K562 (cell line): ENCODE measurements at regions not wholly inside any gene's neighbourhood (a gene's known extent, or its start where the extent isn't known, plus 50 kb on each side); places are given as distances from the start of the nearest gene placed in this dataset.

Experiments
- ATAC-seq: fragments of 200-7000 bp; cut with Tn5 transposase; 3 replicates; pipeline ENCODE4 v1.9.1; 2020; ENCODE audit warnings: moderate library complexity
- BruUV-seq: library from RNA; stranded (reverse); fragments of 400-500 nt; replicated peaks from 2 replicates; lab custom pipeline; 2021; lab: Mats Ljungman, UMichigan
- CTCF ChIA-PET: fragments of 300-600 bp; formaldehyde crosslinking; extraction: SDS; loops from one replicate; lab custom pipeline; 2021; ENCODE audit warnings: low intra/inter-chr PET ratio; lab: Yijun Ruan, JAX
- POLR2A ChIA-PET: fragments of 300-600, 350-650 bp; sonication (Branson Sonifier 250); formaldehyde crosslinking; extraction: SDS; loops from one replicate; lab custom pipeline; 2021; ENCODE audit warnings: antibody characterized with exemption, inconsistent platforms; lab: Yijun Ruan, JAX
- DNase-seq, 4 experiments: peaks; one replicate each; pipeline versions ENCODE4 v3.0.0 to v3.0.0-alpha.2; 2011 to 2018; ENCODE audit warnings: low spot score in 3 of 4, mixed read lengths in 3 of 4; ENCODE audit errors: extremely low read depth in 1 of 4
- FAIRE-seq: peaks from 2 replicates; lab custom pipeline; 2011; peaks lifted over from hg19 to GRCh38; lab: Jason Lieb, UNC
- H2AFZ ChIP-seq: 2 replicates; pipeline ENCODE4 v1.6.0; 2011; ENCODE audit warnings: low read depth, low read length, control low read depth, inconsistent platforms
- H3K27ac ChIP-seq: fragments of 200-600 bp; 3 replicates; pipeline ENCODE4 v1.8.0; 2011; ENCODE audit warnings: low read depth, mild to moderate bottlenecking, control low read depth, inconsistent platforms, low read length, moderate library complexity, mixed read lengths; ENCODE audit errors: extremely low read depth
- H3K27me3 ChIP-seq, 2 experiments: fragments of 300-600 bp in 1 of 2; 2 replicates in 1 of 2; 3 replicates in 1 of 2; pipeline versions ENCODE4 v1.6.0 to v1.8.0; 2011; ENCODE audit warnings: inconsistent platforms in 2 of 2, low read length in 2 of 2, mild to moderate bottlenecking in 1 of 2, mixed read lengths in 1 of 2, moderate library complexity in 1 of 2; ENCODE audit not compliant: control insufficient read depth in 2 of 2, insufficient read depth in 2 of 2
- H3K36me3 ChIP-seq: fragments of 300-600 bp; 3 replicates; pipeline ENCODE4 v1.8.0; 2011; ENCODE audit warnings: mild to moderate bottlenecking, low read length, inconsistent platforms; ENCODE audit not compliant: control insufficient read depth, insufficient read depth
- H3K4me1 ChIP-seq, 2 experiments: fragments of 200-600 bp in 1 of 2; replicated peaks in 1 of 2; 2 replicates in 1 of 2; 3 replicates in 1 of 2; pipeline versions ENCODE4 v1.5.1 to v1.8.0; 2011; ENCODE audit warnings: inconsistent platforms in 2 of 2, low read length in 2 of 2, mild to moderate bottlenecking in 1 of 2, mixed read lengths in 1 of 2, moderate library complexity in 1 of 2; ENCODE audit not compliant: control insufficient read depth in 2 of 2, insufficient read depth in 2 of 2
- H3K4me2 ChIP-seq: 2 replicates; pipeline ENCODE4 v1.6.1; 2011; ENCODE audit warnings: low read length, control low read depth, inconsistent platforms, mixed read lengths; ENCODE audit not compliant: insufficient read depth
- H3K4me3 ChIP-seq: fragments of 200-600 bp; sonication (generic), shearing (Covaris generic); 2 replicates; pipeline ENCODE4 v1.5.1; 2016; ENCODE audit warnings: control low read depth, inconsistent platforms
- H3K79me2 ChIP-seq: fragments of 200-600 bp; 3 replicates; pipeline ENCODE4 v1.8.0; 2011; ENCODE audit warnings: low read length, inconsistent platforms; ENCODE audit not compliant: control insufficient read depth, insufficient read depth
- H3K9ac ChIP-seq, 2 experiments: 2 replicates each; pipeline versions ENCODE4 v1.6.0 to v1.6.1; 2011; ENCODE audit warnings: low read depth in 2 of 2, low read length in 2 of 2, control low read depth in 1 of 2, inconsistent platforms in 1 of 2, mild to moderate bottlenecking in 1 of 2, mixed read lengths in 1 of 2; ENCODE audit not compliant: insufficient read depth in 1 of 2
- H3K9me1 ChIP-seq: one replicate; pipeline ENCODE4 v1.6.0; 2011; ENCODE audit warnings: inconsistent platforms, mild to moderate bottlenecking, low read length, moderate library complexity; ENCODE audit not compliant: control insufficient read depth, insufficient read depth
- H3K9me3 ChIP-seq: replicated peaks from 2 replicates; pipeline ENCODE4 v1.5.1; 2011; ENCODE audit warnings: low read depth, low read length, inconsistent platforms; ENCODE audit not compliant: control insufficient read depth, insufficient read depth
- H4K20me1 ChIP-seq: replicated peaks from 2 replicates; pipeline ENCODE4 v1.6.1; 2011; ENCODE audit warnings: low read length, inconsistent platforms, mixed read lengths; ENCODE audit not compliant: control insufficient read depth, insufficient read depth
- BHLHE40 ChIP-seq: IDR thresholded peaks from 2 replicates; pipeline ENCODE4 v1.6.1; 2011; ENCODE audit warnings: low read length, improper control_type of control experiment
- BMI1 ChIP-seq: fragments of 150-350 bp; IDR thresholded peaks from 2 replicates; pipeline ENCODE4 v1.6.1; 2014; ENCODE audit warnings: low read length
- BRD9 ChIP-seq: fragments of 450-650 bp; IDR thresholded peaks from 2 replicates; pipeline ENCODE4 v1.6.1; 2018; ENCODE audit warnings: low read depth; ENCODE audit not compliant: partially characterized antibody
- CSDE1 ChIP-seq, 2 experiments: fragments of 450-650 bp; IDR thresholded peaks; 2 replicates each; pipeline ENCODE4 v1.6.1; 2016; ENCODE audit warnings: mild to moderate bottlenecking in 1 of 2
- DMBX1 ChIP-seq: fragments of 250-450 bp; sonication (Bioruptor Pico); IDR thresholded peaks from 2 replicates; pipeline ENCODE4 v1.8.0; 2022; ENCODE audit warnings: inconsistent platforms, mild to moderate bottlenecking, moderate library complexity, borderline replicate concordance
- E4F1 ChIP-seq: fragments of 250-450 bp; sonication (Bioruptor Pico); IDR thresholded peaks from 2 replicates; pipeline ENCODE4 v1.5.0; 2021; ENCODE audit warnings: mild to moderate bottlenecking, borderline replicate concordance
- FOXP1 ChIP-seq: sonication (generic); formaldehyde crosslinking; IDR thresholded peaks from 2 replicates; pipeline ENCODE4 v1.8.0; 2022; ENCODE audit warnings: mild to moderate bottlenecking, missing genetic modification reagents
- HMG20A ChIP-seq: fragments of 450-650 bp; formaldehyde crosslinking; conservative IDR thresholded peaks from 2 replicates; pipeline ENCODE4 v1.4.0; 2020; ENCODE audit warnings: mild to moderate bottlenecking, mixed read lengths
- HMG20B ChIP-seq: fragments of 250-450 bp; sonication (Bioruptor Pico); IDR thresholded peaks from 2 replicates; pipeline ENCODE4 v1.5.0; 2021; ENCODE audit warnings: mild to moderate bottlenecking
- LCOR ChIP-seq: sonication (generic); formaldehyde crosslinking; IDR thresholded peaks from 2 replicates; pipeline ENCODE4 v1.8.0; 2022; ENCODE audit warnings: mild to moderate bottlenecking, missing genetic modification reagents
- NR2F6 ChIP-seq: fragments of 450-650 bp; formaldehyde crosslinking; IDR thresholded peaks from 2 replicates; pipeline ENCODE4 v1.4.0; 2020; ENCODE audit warnings: mild to moderate bottlenecking
- ZBTB49 ChIP-seq: sonication (generic); formaldehyde crosslinking; IDR thresholded peaks from 2 replicates; pipeline ENCODE4 v1.8.0; 2022; ENCODE audit warnings: missing genetic modification reagents, mild to moderate bottlenecking, borderline replicate concordance
- ZC3H8 ChIP-seq: fragments of 450-650 bp; IDR thresholded peaks from 2 replicates; pipeline ENCODE4 v1.6.1; 2017
- ZNF184 ChIP-seq: sonication (generic); formaldehyde crosslinking; IDR thresholded peaks from 2 replicates; pipeline ENCODE4 v1.5.0; 2020; ENCODE audit warnings: missing genetic modification reagents
- ZNF512 ChIP-seq: IDR thresholded peaks from 2 replicates; pipeline ENCODE4 v1.6.1; 2016; ENCODE audit warnings: missing genetic modification characterization, missing compliant biosample characterization
- ZSCAN29 ChIP-seq: fragments of 450-650 bp; IDR thresholded peaks from 2 replicates; pipeline ENCODE4 v1.6.1; 2017
- WGBS: fragments of 100-300 bp; shearing (Covaris generic); methylation state at CpG from one replicate; pipeline ENCODE4 v1.1.6; 2016; ENCODE audit warnings: low coverage, mixed read lengths; ENCODE audit not compliant: insufficient coverage; ENCODE audit errors: missing lambda C conversion rate; 5-methylcytosine and 5-hydroxymethylcytosine counted together
- in situ Hi-C: fragments of 300-500 bp; cut with MboI; formaldehyde crosslinking; loops from 4 replicates; pipeline ENCODE4 v1.15.0; 2018; ENCODE audit warnings: inconsistent platforms, mixed read lengths
- intact Hi-C: fragments of 100-400 bp; cut with micrococcal nuclease; formaldehyde crosslinking; loops from 2 replicates; pipeline ENCODE4 v1.14.2; 2022
- TF ChIP-seq, protein P1 (sequence below): sonication (generic); formaldehyde crosslinking; IDR thresholded peaks from 2 replicates; pipeline ENCODE4 v1.8.0; 2022; ENCODE audit warnings: mild to moderate bottlenecking, low read depth, missing genetic modification reagents

GRCh38 chr14:86203843-86204242 lies 673.9 kb downstream of the FLRT2 start (continued):
- TF ChIP-seq ZBTB49 (CRISPR knock-in tag), result no peak

GRCh38 chr14:86196471-86196870 lies 666.5 kb downstream of the FLRT2 start:
- no TSS peak for BruUV-seq
- no peak for ATAC-seq
- no peak for FAIRE-seq
- Histone ChIP-seq H3K9ac (no peak overlapping the region), H3K36me3 (no peaks in the 10 kb centered on the region), H3K9me1 (no peaks in the 10 kb centered on the region), H3K4me3 (no peak overlapping the region), H3K4me1 (no peaks in the 10 kb centered on the region), H3K4me2 (no peak overlapping the region), H2AFZ (no peak overlapping the region), H3K27me3 (no peaks in the 10 kb centered on the region), H4K20me1 (no peaks in the 10 kb centered on the region), H3K27ac (no peak overlapping the region), H3K9me3 (no peaks in the 10 kb centered on the region), H3K79me2 (no peaks in the 10 kb centered on the region)
- in situ Hi-C loops (no loop called here), intact Hi-C loops (no loop called here)
- DNase-seq, result no peak
- ChIA-PET POLR2A (no interaction called here), CTCF (no interaction called here)
- WGBS, result 0% methylated on average over 4 of the region's 4 CpGs
- TF ChIP-seq E4F1 (CRISPR knock-in tag) (no peak), ZC3H8 (no peak), HMG20A (CRISPR knock-in tag) (no peak), LCOR (CRISPR knock-in tag) (no peak), ZNF512 (tag) (no peak), CSDE1 (IDR thresholded peaks at IDR 0.05) (no peak), BMI1 (no peak), ZNF184 (CRISPR knock-in tag) (no peak), NR2F6 (CRISPR knock-in tag) (no peak), BHLHE40 (no peak), FOXP1 (CRISPR knock-in tag) (no peak), ZSCAN29 (no peak), DMBX1 (CRISPR knock-in tag) (no peak), BRD9 (no peak), HMG20B (CRISPR knock-in tag) (no peak)
- TF ChIP-seq, protein P1, sequence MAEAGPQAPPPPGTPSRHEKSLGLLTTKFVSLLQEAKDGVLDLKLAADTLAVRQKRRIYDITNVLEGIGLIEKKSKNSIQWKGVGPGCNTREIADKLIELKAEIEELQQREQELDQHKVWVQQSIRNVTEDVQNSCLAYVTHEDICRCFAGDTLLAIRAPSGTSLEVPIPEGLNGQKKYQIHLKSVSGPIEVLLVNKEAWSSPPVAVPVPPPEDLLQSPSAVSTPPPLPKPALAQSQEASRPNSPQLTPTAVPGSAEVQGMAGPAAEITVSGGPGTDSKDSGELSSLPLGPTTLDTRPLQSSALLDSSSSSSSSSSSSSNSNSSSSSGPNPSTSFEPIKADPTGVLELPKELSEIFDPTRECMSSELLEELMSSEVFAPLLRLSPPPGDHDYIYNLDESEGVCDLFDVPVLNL (CRISPR knock-in tag), result no peak
